AG10803 (cell line): ENCODE measurements at regions not wholly inside any gene's neighbourhood (a gene's known extent, or its start where the extent isn't known, plus 50 kb on each side); places are given as distances from the start of the nearest gene placed in this dataset.

Experiments
- DNase-seq: peaks from one replicate; pipeline ENCODE4 v3.0.0; 2010; ENCODE audit warnings: low read depth
- H3K4me3 ChIP-seq: 2 replicates; pipeline ENCODE4 v1.5.1; 2011; ENCODE audit warnings: mild to moderate bottlenecking, low read length, control low read depth
- CTCF ChIP-seq: conservative IDR thresholded peaks from 2 replicates; pipeline ENCODE4 v1.5.1; 2011; ENCODE audit warnings: mild to moderate bottlenecking, low read length, control low read depth, inconsistent platforms

GRCh38 chr4:120355881-120356280, 289.2 kb upstream of the MAD2L1 start:
- TF ChIP-seq CTCF = no peak
- no peak overlapping the region for H3K4me3 ChIP-seq
- no peak for DNase-seq

- peak; percentile 4 for DNase-seq
- TF ChIP-seq CTCF = no peak
- no peak overlapping the region for H3K4me3 ChIP-seq
Measured at GRCh38 chr4:120354381-120354780, 287.7 kb upstream of the MAD2L1 start.

GRCh38 chr4:120353235-120353634, 286.6 kb upstream of the MAD2L1 start:
- H3K4me3 ChIP-seq = no peak overlapping the region
- no peak for DNase-seq
- no peak for TF ChIP-seq CTCF

GRCh38 chr4:120352739-120353138, 286.1 kb upstream of the MAD2L1 start:
- no peak for DNase-seq
- TF ChIP-seq CTCF = no peak
- no peak overlapping the region for H3K4me3 ChIP-seq

GRCh38 chr4:120348948-120349347, 282.3 kb upstream of the MAD2L1 start:
- H3K4me3 ChIP-seq = no peak overlapping the region
- no peak for TF ChIP-seq CTCF
- DNase-seq = no peak

- no peak for DNase-seq
- no peak overlapping the region for H3K4me3 ChIP-seq
- TF ChIP-seq CTCF = no peak
Measured at GRCh38 chr4:120348521-120348920, 281.9 kb upstream of the MAD2L1 start.

GRCh38 chr4:120331486-120332370, 265.1 kb upstream of the MAD2L1 start:
- H3K4me3 ChIP-seq = no peak overlapping the region
- TF ChIP-seq CTCF = no peak
- no peak for DNase-seq
